Panc1 (cell line): ENCODE measurements at regions not wholly inside any gene's neighbourhood (a gene's known extent, or its start where the extent isn't known, plus 50 kb on each side); places are given as distances from the start of the nearest gene placed in this dataset.

Source experiments
- SIN3A ChIP-seq: IDR thresholded peaks from 2 replicates; pipeline ENCODE4 v1.6.1; 2012; ENCODE audit warnings: low read depth, mild to moderate bottlenecking, low read length, moderate library complexity, borderline replicate concordance; ENCODE audit not compliant: insufficient read depth
- TF ChIP-seq, protein P1 (sequence below): fragments of 450-650 bp; IDR thresholded peaks from 2 replicates; pipeline ENCODE4 v1.5.1; 2017; ENCODE audit warnings: mild to moderate bottlenecking
- TF ChIP-seq, protein P2 (sequence below), 2 experiments: IDR thresholded peaks; 2 replicates each; pipeline ENCODE4 v1.6.1; 2011 to 2012; ENCODE audit warnings: low read depth in 2 of 2, control low read depth in 1 of 2, low read length in 1 of 2, mild to moderate bottlenecking in 1 of 2, moderate library complexity in 1 of 2; ENCODE audit not compliant: insufficient read depth in 1 of 2

DNA sequence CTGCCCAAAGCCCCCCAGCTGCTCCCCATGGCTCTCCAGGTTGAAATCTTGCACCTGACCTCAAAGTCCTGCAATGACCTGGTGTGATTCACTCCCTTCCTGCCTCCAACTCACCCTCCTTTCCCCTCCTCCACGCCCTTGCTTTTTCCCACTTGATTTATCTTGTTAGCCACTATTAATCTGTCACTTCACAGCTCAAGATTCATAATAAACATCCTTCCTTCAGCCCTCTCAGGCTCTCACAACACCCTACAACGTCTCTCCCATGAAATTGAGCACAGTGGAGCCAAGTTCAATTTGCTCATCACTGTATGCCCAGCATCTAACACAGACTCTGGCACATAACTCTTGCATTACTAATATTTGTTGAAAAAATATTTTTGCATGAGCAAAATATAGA, 85.6 kb upstream of the SLC35G4 start:
- TF ChIP-seq, protein P1, sequence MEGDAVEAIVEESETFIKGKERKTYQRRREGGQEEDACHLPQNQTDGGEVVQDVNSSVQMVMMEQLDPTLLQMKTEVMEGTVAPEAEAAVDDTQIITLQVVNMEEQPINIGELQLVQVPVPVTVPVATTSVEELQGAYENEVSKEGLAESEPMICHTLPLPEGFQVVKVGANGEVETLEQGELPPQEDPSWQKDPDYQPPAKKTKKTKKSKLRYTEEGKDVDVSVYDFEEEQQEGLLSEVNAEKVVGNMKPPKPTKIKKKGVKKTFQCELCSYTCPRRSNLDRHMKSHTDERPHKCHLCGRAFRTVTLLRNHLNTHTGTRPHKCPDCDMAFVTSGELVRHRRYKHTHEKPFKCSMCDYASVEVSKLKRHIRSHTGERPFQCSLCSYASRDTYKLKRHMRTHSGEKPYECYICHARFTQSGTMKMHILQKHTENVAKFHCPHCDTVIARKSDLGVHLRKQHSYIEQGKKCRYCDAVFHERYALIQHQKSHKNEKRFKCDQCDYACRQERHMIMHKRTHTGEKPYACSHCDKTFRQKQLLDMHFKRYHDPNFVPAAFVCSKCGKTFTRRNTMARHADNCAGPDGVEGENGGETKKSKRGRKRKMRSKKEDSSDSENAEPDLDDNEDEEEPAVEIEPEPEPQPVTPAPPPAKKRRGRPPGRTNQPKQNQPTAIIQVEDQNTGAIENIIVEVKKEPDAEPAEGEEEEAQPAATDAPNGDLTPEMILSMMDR = no peak
- TF ChIP-seq, protein P2, sequence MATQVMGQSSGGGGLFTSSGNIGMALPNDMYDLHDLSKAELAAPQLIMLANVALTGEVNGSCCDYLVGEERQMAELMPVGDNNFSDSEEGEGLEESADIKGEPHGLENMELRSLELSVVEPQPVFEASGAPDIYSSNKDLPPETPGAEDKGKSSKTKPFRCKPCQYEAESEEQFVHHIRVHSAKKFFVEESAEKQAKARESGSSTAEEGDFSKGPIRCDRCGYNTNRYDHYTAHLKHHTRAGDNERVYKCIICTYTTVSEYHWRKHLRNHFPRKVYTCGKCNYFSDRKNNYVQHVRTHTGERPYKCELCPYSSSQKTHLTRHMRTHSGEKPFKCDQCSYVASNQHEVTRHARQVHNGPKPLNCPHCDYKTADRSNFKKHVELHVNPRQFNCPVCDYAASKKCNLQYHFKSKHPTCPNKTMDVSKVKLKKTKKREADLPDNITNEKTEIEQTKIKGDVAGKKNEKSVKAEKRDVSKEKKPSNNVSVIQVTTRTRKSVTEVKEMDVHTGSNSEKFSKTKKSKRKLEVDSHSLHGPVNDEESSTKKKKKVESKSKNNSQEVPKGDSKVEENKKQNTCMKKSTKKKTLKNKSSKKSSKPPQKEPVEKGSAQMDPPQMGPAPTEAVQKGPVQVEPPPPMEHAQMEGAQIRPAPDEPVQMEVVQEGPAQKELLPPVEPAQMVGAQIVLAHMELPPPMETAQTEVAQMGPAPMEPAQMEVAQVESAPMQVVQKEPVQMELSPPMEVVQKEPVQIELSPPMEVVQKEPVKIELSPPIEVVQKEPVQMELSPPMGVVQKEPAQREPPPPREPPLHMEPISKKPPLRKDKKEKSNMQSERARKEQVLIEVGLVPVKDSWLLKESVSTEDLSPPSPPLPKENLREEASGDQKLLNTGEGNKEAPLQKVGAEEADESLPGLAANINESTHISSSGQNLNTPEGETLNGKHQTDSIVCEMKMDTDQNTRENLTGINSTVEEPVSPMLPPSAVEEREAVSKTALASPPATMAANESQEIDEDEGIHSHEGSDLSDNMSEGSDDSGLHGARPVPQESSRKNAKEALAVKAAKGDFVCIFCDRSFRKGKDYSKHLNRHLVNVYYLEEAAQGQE (IDR thresholded peaks at IDR 0.05; ENCODE audit: insufficient read depth in 1 of 2, low read depth in 2 of 2, low read length in 1 of 2) = no peak
- no peak for TF ChIP-seq SIN3A
